GM11168 (cell line): ENCODE measurements at regions not wholly inside any gene's neighbourhood (a gene's known extent, or its start where the extent isn't known, plus 50 kb on each side); places are given as distances from the start of the nearest gene placed in this dataset.

Experiments
- in situ Hi-C: fragments of 300-500 bp; cut with MboI; formaldehyde crosslinking; loops from one replicate; pipeline ENCODE4 v1.12.0; 2022; ENCODE audit warnings: low sequenced_read_pairs; ENCODE audit not compliant: unreplicated experiment

DNA sequence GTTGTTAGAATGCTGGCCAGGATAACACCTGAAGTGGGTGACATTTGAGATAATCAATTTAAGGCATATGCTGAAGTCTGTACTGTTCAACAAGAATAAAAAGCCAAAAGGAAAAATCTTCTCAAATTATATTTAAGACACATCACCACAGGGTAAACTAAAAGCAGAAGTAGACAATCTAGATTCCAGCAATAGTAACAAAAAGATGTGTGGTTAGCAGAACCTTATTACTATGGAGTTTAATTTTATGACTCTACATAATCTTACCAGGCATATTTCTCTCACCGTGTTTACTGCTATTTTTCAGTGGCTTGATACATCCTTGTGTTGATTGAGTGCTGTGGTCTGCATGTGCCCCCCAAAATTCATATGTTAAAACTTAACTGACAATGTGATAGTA, 300.4 kb upstream of the ZP4 start:
- in situ Hi-C loops = no loop called here

DNA sequence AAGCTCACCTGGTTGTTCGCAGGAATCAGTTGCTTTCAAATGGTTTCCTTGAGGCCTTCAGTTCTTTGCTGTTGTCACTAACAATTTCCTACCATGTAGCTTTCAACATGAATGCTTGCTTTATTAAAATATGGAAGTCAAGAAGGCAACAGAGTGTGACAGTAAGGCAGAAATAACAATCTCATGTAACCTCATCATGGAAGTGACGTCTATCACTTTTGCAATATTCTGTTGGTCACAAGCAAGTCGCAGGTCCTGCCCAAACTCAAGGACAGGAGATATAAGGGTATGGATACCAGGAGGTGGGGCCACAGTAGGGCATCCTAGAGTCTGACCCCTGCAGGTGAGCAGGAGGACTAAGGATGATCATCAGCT, 296.8 kb upstream of the ZP4 start:
- in situ Hi-C loops = no loop called here

DNA sequence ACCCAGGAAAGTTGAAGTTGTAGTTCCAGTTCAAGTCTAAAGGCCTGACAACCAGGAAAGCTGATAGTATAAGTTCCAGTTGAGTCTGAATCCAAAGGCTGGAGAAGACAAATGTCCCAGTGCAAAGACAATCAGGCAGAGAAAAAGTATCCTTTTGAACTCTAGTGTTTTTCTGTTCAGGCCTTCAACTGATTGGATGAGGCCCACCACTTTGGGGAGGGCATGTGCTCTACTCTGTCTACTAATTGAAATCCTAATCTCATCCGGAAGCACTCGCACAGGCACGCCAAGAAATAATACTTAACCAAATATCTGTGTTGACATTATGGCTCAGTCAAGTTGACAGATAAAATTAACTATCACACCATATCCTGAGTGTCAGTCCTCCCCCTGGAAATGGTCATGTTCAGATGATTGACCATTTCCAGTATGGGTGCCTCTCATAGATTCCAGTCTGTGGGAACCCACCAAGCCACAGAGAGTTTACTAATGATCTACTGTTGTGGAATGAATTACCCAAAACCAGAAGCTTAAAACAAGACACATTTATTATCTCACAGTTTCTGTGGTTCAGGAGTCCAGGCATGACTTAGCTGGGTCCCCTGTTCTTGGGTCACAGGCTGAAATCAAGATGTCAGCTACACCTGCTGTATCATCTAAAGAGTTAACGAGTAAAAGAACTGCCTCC, 296.3 kb upstream of the ZP4 start:
- in situ Hi-C loops = no loop called here

DNA sequence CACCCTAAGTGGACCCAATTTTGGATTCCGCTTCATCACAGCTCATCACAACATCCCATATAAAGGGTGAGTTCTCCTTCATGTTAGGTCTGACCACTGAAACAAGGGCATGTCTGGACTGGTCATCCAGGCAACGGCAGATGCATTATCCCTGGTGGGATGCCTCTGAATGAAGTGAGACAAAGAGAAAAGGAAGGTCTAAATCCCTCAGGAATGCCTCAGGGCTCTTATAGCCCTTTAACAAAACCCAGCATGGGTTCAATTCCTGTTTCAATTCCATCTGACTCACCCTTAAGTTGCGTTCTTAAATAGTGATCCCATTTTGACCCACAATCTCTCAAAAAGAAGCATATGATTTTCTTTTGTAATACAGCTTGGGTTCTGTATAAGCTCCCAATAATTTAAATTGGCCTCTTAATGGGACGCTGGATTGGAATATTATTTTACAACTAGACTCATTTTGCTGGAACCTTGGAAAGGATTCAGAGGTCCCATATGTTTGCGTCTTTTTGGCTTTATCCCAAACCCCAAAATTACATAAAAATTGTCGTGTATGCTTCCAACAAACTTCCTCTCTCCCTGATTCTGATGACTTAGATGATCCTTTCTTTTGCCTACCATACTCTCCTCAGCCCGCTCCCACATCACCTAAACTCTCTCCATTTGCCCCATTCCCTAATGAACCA, 287.4 kb upstream of the ZP4 start:
- in situ Hi-C loops = no loop called here

DNA sequence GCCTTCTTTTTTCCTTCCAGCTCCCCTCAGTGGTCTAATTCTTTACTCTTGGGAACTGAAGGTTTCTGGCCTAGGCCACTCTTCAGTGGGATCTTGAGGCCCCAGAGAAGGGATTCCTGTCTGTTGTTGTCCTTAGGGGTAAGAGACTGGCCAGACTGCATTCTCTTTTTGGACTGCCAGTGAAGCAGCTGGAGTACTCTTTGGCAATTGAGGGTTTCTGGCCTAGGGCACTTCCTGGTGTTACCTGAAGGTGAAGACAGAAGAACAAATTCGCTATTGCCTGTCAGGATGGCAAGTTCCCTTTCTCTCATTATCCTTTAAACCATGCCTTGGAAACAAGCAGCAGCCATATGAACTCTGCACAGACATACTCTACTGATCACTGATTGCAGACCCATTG, 286.6 kb upstream of the ZP4 start:
- in situ Hi-C loops = no loop called here

DNA sequence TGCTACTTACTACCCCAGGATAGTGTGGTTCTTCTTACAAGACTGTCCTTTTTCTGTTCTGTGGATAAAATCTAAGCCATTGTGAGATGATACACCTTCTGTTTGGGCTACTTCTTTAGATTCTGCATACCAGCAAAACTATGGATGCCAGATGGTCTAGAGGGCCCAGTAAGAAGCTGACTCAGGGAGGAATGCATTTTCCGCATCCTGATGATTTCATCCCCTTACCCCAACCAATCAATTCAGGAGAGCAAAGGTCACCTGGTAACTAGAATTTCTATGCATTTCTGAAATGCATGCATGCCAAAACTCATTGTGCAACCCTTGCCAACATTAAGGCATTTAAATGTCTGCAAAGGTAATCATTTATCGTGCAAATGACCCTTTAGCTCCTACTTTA, 285.7 kb upstream of the ZP4 start:
- in situ Hi-C loops = no loop called here

DNA sequence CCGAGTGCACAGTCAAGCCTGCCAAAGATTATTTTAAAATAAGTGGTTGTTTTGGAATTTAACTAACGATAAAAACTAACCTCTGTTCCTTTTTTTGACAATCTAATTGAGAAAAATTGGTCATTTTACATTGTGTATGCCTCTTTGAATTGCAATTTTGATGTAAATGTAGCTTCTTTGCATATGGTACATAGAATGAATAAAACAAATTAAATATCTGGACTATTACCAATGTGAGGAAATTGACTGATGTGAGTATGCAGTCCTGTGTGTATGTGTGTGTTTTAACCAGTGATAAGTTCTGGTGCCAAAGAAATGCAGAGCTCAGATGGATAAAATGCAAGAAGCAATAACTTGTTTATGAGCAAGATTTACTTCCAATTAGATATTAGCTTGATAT, 281.3 kb upstream of the ZP4 start:
- in situ Hi-C loops = no loop called here

DNA sequence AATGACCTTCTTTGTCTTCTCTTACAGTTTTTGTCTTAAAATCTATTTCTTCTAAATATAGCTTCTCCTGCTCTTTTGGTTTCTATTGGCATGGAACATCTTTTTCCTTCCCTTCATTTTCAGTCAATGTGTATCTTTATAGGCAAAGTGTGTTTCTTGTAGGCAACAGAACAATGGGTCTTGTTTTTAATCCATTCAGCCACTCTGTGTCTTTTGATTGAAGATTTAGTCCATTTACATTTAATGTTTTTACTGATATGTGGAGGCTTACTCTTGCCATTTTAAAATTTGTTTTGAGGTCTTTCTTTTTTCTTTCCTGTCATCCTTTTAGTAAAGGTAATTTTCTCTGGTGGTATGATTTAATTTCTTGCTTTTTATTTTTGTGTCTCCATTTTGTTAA, 271.2 kb upstream of the ZP4 start:
- in situ Hi-C loops = no loop called here

DNA sequence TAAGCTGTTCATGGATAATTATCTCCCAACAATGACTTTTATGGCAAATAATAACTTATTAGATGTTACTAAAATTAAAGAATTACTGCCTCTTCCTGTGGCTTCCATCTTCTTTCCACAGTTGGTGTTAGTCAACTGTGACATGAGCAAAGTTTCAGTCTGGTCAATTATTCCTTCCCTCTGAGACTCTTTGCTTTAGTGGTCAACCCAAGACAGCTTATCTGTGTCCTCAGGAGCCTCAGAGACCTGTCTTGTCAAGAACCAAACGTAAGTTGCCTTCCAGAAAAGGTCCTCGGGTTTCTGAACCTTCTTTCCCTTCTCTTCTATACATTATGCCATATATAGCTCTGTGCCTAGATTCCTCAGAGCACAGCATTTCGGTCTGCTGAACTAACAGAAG, 263.2 kb upstream of the ZP4 start:
- in situ Hi-C loops = no loop called here

DNA sequence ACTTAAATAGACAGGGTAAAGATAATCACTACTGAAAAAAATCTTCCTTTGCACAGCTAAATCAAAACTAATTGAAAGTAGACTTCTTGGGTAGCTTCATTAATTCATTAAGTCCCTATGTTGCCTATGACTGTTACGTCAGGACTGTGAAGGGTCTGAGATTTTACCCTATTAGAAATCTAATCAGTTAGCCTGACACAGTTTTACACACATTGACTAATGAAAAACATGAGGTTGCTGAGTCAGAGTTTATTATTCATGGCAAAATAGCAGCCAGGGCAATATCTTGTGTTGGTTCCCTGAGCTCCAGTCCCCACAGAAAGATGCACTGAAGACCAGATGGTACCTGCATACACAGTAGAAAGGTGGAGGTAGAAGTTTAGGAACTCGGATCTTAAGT, 262.5 kb upstream of the ZP4 start:
- in situ Hi-C loops = no loop called here

DNA sequence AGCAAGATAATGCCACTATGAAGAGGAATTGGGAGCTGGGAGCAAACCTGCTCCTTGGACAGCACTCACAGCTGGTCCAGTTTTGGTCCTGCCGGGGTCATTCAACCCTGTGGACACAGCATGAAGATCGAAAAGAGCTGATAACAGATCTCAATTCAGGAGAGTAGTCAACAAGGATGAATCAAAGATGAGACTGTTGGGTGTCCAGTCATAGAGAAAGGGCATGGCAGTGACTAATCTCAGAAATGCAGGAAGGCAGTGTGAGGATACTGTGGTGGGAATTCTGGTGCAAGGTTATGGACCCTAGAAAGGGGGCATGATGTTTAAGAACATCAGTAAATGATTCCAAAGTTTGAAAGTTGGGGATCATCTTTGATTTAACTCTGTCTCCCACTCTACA, 261.4 kb upstream of the ZP4 start:
- in situ Hi-C loops = no loop called here

DNA sequence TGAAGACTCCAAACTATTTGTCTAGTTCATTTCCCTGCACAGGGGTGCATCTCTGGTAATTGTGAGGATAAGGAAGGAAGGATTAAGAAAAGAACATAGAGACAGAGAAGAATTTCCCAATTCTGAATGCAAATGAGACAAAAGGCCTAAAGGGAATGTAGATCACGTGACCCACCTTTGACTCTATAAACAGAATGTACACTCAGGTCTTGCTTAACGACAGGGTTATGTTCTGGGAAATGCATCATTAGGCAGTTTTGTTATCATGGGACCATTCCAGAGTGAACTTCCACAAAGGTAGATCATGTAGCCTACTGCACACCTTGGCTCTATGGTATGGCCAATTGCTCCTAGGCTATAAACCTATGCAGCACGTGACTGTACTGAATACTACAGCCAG, 252.3 kb upstream of the ZP4 start:
- in situ Hi-C loops = no loop called here

DNA sequence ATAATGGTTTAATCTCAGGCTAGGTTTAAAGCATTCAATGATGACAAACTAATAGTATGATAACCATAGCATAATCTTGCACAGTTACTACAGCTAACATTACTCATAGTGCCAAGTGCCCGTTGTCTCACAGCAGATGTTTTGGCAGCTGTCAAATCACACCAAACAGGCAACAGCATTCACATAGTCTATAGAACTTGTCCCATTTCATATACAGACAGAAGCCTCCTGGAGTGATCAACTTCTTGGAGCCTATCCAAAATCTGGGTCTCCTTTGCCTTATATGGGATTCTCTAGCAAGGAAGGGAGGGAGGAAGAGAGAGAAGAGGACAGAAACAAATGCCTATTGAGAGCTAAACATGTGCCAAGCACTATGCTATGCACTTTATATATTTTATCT, 250.6 kb upstream of the ZP4 start:
- in situ Hi-C loops = no loop called here

DNA sequence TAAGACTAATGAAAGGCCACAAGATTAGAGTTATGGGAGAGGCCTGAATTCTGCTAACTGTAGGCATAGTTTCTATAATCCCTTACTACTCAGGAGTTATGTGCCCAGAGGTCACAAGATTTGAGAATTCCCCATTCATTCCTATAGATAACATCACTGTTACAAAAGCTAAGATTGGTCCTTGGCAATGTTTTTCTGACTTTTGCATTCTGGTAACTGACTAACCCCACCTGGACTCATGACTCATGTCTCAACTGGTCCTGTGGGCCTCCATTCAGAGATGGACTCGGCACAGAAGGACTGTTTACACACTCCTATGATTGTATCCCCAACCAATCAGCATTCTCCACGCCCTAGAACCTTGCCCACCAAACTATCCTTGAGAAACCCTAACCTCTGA, 249.0 kb upstream of the ZP4 start:
- in situ Hi-C loops = no loop called here

DNA sequence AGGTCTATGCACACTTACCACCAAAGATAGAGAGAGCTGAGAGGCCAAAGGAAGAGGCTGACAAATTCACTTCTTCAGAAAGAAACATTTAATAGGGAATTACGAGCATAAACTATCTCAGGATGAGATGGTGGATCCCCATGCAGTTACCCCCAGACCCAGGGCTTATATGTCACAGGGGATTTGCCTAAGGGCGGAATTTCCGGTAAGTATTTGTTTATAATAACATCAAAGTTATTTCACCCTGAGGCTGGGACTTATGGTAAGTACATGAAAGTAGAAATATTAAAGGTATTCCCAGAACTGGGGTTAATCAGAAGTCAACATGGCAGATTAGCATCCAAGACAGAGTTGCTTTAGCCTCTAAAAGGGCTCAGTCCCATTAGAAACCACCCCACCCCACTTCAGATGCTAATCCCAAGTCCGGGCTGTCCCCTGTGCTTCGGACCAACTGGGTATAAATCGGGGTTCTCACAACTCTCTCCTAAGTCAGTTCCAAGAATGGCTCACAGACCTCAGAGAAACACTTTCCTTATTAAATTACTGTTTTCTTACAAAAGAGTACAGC, 247.4 kb upstream of the ZP4 start:
- in situ Hi-C loops = no loop called here

DNA sequence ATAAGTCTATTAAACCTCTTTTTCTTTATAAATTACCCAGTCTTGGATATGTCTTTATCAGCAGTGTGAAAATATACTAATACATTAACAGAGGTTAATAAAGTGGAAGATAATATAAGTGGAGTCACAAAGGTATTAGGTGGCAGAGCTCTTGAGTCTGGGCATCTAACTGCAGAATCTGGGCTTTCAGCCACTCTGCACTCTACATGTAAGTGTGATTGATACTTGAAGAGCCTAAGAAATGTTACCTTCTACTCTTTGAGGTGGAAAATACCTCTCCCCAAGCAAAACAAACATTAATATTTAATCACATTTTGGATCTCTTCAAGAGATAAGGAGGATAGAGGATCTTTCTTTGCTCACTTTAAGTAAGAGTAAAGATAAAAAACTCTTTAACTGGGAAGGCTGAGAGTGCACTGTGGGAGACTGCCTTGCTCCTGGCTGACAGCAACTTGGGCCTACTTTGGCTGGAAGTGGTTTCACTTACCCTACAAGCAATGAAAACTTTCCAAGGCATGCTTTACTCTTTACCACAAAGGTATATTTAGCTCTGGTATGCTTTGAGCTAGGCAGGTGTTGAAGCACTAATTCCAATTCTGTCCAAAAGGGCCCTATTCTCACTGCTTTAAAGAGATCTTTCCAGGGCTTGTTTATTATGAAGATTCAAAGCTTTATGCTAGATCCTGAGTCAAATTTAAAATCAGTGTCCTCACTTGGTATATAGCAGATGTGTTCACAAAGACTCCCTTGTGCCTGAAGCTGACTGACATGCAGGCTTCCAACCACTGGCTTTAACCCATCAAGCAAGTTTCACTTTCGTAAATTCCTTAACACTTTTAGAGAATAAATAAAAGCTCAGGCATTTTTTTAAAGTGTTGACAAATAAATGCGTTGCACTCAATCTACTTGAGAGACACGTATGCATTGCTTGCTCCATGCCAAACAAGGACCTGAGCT, 245.3 kb upstream of the ZP4 start:
- in situ Hi-C loops = no loop called here

DNA sequence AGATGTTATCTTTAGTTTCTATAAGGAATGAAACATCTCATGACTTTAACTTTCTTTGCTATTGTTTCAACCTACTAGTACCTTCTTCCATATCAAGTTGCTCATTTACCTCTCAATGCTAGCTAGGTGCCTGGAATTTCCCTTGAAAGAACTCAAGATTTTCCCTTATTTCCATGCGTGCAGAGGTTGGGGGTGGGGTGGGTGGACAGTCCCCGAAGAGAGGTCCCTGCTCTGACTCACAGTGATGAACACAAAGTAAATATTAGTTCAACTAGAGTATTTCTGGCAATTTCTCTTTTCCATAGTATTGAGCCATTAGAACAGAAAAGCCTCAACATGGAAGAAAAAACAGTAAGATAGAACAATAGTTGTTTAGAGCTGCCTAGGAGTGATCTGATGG, 239.0 kb upstream of the ZP4 start:
- in situ Hi-C loops = no loop called here

DNA sequence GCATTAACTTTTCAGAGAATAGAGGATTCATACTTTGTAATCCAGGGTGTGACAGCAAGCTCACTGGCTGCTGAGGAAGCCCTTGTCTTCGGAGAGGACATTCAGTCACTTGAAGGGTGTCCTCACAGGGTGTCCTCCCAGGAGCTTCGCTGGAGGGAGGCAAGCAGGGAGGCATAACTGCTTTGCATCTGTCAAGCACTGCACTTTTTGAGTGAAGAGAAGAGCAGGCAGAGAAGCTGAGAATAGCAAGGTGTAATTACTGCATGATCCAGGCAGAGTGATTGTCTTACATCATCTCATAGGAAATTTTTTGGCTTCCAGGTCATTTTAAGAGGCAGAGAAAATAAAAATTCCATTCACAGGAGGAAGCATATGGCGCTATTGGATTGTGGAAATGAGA, 232.5 kb upstream of the ZP4 start:
- in situ Hi-C loops = no loop called here

DNA sequence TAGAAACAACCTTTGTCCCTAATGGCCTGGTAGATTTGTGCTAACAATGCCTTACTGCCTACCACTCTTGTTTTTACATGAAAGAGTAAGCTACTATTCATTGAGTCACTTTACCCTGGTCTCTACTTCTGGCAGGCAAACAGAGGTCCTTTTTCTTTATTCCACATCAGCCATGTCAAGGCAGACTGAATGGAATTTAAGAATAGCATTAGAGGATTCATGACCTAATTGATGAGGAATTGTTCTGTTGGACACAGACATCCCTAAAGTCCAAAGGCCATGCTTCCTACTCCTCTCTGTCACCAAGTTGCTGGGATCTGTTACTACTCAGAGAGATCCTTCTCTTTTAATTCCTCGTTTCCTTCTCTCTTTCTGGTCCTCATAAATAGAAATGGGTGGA, 229.1 kb upstream of the ZP4 start:
- in situ Hi-C loops = no loop called here

DNA sequence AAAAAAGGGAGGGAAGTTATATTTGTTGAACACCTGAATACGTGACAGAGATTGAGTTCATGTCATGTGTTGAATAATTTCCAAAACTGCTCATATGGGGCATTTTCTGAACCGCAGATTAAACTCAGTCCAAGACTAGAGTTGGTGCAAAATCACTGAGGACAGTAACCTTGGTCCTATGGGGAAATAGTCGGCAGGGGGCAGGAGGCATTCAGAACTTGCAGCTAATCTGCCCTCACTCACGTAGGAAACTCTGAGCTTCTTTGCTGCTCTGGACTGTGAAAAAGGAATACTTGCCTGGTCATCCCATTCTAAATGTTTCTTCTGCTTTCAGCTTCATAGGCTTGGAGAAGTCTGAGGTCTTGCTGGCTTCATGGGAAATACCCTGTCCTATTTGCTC, 228.3 kb upstream of the ZP4 start:
- in situ Hi-C loops = no loop called here

DNA sequence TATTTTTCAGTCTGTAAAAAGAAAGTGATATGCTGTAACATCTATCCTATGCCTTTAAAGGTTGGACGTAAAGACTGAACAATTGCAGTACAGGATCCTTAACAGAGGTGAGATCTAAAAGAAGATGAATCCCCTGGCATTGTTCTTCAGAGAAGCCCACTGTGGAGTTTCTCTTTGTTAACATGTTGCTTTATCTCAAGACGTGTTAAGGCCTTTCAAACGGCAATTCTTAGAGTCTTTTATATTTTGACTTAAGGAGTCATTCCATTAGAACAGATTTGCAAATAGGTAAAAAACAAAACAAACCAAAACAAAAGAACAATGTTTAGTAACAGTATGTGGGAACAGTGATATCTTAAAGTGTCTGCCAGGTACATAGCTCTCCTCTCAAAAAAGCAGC, 225.1 kb upstream of the ZP4 start:
- in situ Hi-C loops = no loop called here
